H1 (cell line): ENCODE measurements at regions not wholly inside any gene's neighbourhood (a gene's known extent, or its start where the extent isn't known, plus 50 kb on each side); places are given as distances from the start of the nearest gene placed in this dataset.

Source experiments
- CTCF ChIA-PET: fragments of 300-600 bp; sonication (Branson Sonifier 250); formaldehyde crosslinking; loops from one replicate; lab custom pipeline; 2021; ENCODE audit not compliant: partially characterized antibody; lab: Charles Lee
- POLR2A ChIA-PET: fragments of 300-600 bp; sonication (Branson Sonifier 250); formaldehyde crosslinking; loops from one replicate; lab custom pipeline; 2021; ENCODE audit warnings: inconsistent platforms; ENCODE audit not compliant: partially characterized antibody; lab: Charles Lee
- DNase-seq, 2 experiments: peaks; one replicate each; pipeline versions ENCODE4 v3.0.0 to v3.0.0-alpha.2; 2010 to 2022; ENCODE audit warnings: low spot score in 2 of 2, low read depth in 1 of 2, mixed read lengths in 1 of 2
- FAIRE-seq: peaks from 2 replicates; lab custom pipeline; 2011; peaks lifted over from hg19 to GRCh38; lab: Jason Lieb, UNC
- H2AFZ ChIP-seq: 2 replicates; pipeline ENCODE4 v1.8.1; 2012; ENCODE audit warnings: low read length, inconsistent platforms
- H2AK5ac ChIP-seq: 2 replicates; pipeline ENCODE4 v1.6.1; 2013; ENCODE audit warnings: low read depth, low read length
- H2BK120ac ChIP-seq: replicated peaks from 2 replicates; pipeline ENCODE3; 2013; ENCODE audit warnings: low read depth, low read length, inconsistent platforms
- H2BK12ac ChIP-seq: 2 replicates; pipeline ENCODE4 v1.6.1; 2013; ENCODE audit warnings: low read depth, low read length
- H2BK15ac ChIP-seq: 2 replicates; pipeline ENCODE4 v1.6.1; 2013; ENCODE audit warnings: low read length
- H2BK20ac ChIP-seq: 2 replicates; pipeline ENCODE4 v1.6.1; 2013; ENCODE audit warnings: low read length
- H2BK5ac ChIP-seq: 2 replicates; pipeline ENCODE4 v1.6.1; 2013; ENCODE audit warnings: low read depth, low read length
- H3K14ac ChIP-seq: 2 replicates; pipeline ENCODE4 v1.6.1; 2013; ENCODE audit warnings: inconsistent platforms; ENCODE audit not compliant: insufficient read length
- H3K18ac ChIP-seq: 2 replicates; pipeline ENCODE4 v1.6.1; 2013; ENCODE audit warnings: low read length; ENCODE audit errors: extremely low read depth
- H3K23ac ChIP-seq: 2 replicates; pipeline ENCODE4 v1.6.1; 2013; ENCODE audit warnings: inconsistent platforms; ENCODE audit not compliant: insufficient read length
- H3K23me2 ChIP-seq: 2 replicates; pipeline ENCODE4 v1.6.1; 2013; ENCODE audit warnings: low read depth, low read length
- H3K27ac ChIP-seq: 2 replicates; pipeline ENCODE4 v1.6.1; 2011; ENCODE audit warnings: low read depth, low read length, inconsistent platforms
- H3K27me3 ChIP-seq, 4 experiments: replicated peaks in 1 of 4; 1 replicate in 1 of 4; 2 replicates in 3 of 4; pipeline versions ENCODE4 v1.6.1 to v1.8.1; 2011 to 2013; ENCODE audit warnings: low read length in 3 of 4, mild to moderate bottlenecking in 3 of 4, inconsistent platforms in 2 of 4, mixed read lengths in 2 of 4, moderate library complexity in 1 of 4; ENCODE audit not compliant: control insufficient read depth in 3 of 4, insufficient read depth in 3 of 4; ENCODE audit errors: extremely low read depth in 1 of 4
- H3K36me3 ChIP-seq, 4 experiments: 2 replicates each; pipeline versions ENCODE4 v1.6.1 to v1.8.1; 2011 to 2013; ENCODE audit warnings: mild to moderate bottlenecking in 4 of 4, low read length in 3 of 4, moderate library complexity in 2 of 4, control low read depth in 1 of 4, inconsistent platforms in 1 of 4; ENCODE audit not compliant: insufficient read depth in 4 of 4, control insufficient read depth in 2 of 4
- H3K4ac ChIP-seq: replicated peaks from 2 replicates; pipeline ENCODE3; 2013; ENCODE audit warnings: low read length, low read depth, mixed read lengths, inconsistent platforms; ENCODE audit not compliant: insufficient read length
- H3K4me1 ChIP-seq, 4 experiments: replicated peaks in 1 of 4; 1 replicate in 1 of 4; 2 replicates in 3 of 4; pipeline versions ENCODE4 v1.6.1 to v1.8.1; 2011 to 2013; ENCODE audit warnings: low read length in 3 of 4, inconsistent platforms in 2 of 4, mixed read lengths in 1 of 4; ENCODE audit not compliant: insufficient read depth in 4 of 4, control insufficient read depth in 3 of 4
- H3K4me2 ChIP-seq, 2 experiments: 2 replicates each; pipeline versions ENCODE4 v1.6.1 to v1.8.1; 2011 to 2013; ENCODE audit warnings: low read depth in 2 of 2, low read length in 2 of 2, control low read depth in 1 of 2, inconsistent platforms in 1 of 2, mild to moderate bottlenecking in 1 of 2; ENCODE audit not compliant: insufficient read depth in 1 of 2
- H3K4me3 ChIP-seq, 4 experiments: fragments of 200-600, 300-600 bp in 1 of 4; sonication (generic), shearing (Covaris generic), sonication (Bioruptor Twin) in 1 of 4; 2 replicates each; pipeline versions ENCODE4 v1.5.1 to v1.8.1; 2011 to 2016; ENCODE audit warnings: low read length in 4 of 4, low read depth in 3 of 4, control low read depth in 2 of 4, inconsistent platforms in 2 of 4, mild to moderate bottlenecking in 2 of 4, mixed read lengths in 1 of 4, moderate library complexity in 1 of 4; ENCODE audit not compliant: insufficient read depth in 2 of 4; ENCODE audit errors: extremely low read depth in 1 of 4
- H3K56ac ChIP-seq: replicated peaks from 2 replicates; pipeline ENCODE3; 2013; ENCODE audit warnings: low read depth, mild to moderate bottlenecking, mixed read lengths, low read length, inconsistent platforms; ENCODE audit not compliant: insufficient read length
- H3K79me1 ChIP-seq: 2 replicates; pipeline ENCODE4 v1.6.1; 2013; ENCODE audit warnings: low read depth, low read length, control low read depth
- H3K79me2 ChIP-seq, 2 experiments: 2 replicates each; pipeline versions ENCODE4 v1.6.1 to v1.8.1; 2012 to 2013; ENCODE audit warnings: low read length in 2 of 2, mild to moderate bottlenecking in 2 of 2, inconsistent platforms in 1 of 2; ENCODE audit not compliant: insufficient read depth in 2 of 2, control insufficient read depth in 1 of 2
- H3K9ac ChIP-seq, 4 experiments: replicated peaks in 1 of 4; 1 replicate in 1 of 4; 2 replicates in 3 of 4; pipeline versions ENCODE4 v1.6.1 to v1.8.1; 2011 to 2013; ENCODE audit warnings: low read depth in 3 of 4, low read length in 3 of 4, control low read depth in 2 of 4, mild to moderate bottlenecking in 2 of 4, moderate library complexity in 2 of 4, inconsistent platforms in 1 of 4; ENCODE audit errors: extremely low read depth in 1 of 4
- H3K9me3 ChIP-seq, 2 experiments: 2 replicates each; pipeline versions ENCODE4 v1.6.1 to v1.8.1; 2012 to 2013; ENCODE audit warnings: mild to moderate bottlenecking in 2 of 2, moderate library complexity in 2 of 2, control low read depth in 1 of 2, inconsistent platforms in 1 of 2, low read depth in 1 of 2, low read length in 1 of 2, mixed read lengths in 1 of 2; ENCODE audit not compliant: insufficient read depth in 2 of 2
- H4K20me1 ChIP-seq, 2 experiments: replicated peaks in 1 of 2; 2 replicates each; pipeline versions ENCODE3 to v1.8.1; 2011 to 2013; ENCODE audit warnings: inconsistent platforms in 2 of 2, low read length in 2 of 2, mild to moderate bottlenecking in 1 of 2; ENCODE audit not compliant: insufficient read depth in 2 of 2, control insufficient read depth in 1 of 2
- H4K5ac ChIP-seq: 2 replicates; pipeline ENCODE4 v1.6.1; 2013; ENCODE audit warnings: low read length, low read depth, mixed read lengths, inconsistent platforms; ENCODE audit not compliant: insufficient read length
- H4K8ac ChIP-seq: 2 replicates; pipeline ENCODE4 v1.8.0; 2013; ENCODE audit warnings: mild to moderate bottlenecking, moderate library complexity, low read length, inconsistent platforms; ENCODE audit not compliant: insufficient read depth; ENCODE audit errors: extremely low read depth
- H4K91ac ChIP-seq: replicated peaks from 2 replicates; pipeline ENCODE3; 2013; ENCODE audit warnings: low read length, mixed read lengths, inconsistent platforms; ENCODE audit not compliant: insufficient read length
- CBX8 ChIP-seq: fragments of 300-800, 300-1000 bp; sonication (generic); IDR thresholded peaks from 2 replicates; pipeline ENCODE4 v1.7.1; 2016; ENCODE audit warnings: low read depth, low read length, borderline replicate concordance
- CREB1 ChIP-seq: IDR thresholded peaks from 2 replicates; pipeline ENCODE4 v1.6.1; 2012; ENCODE audit warnings: inconsistent platforms
- E2F6 ChIP-seq: IDR thresholded peaks from 2 replicates; pipeline ENCODE4 v1.6.1; 2012; ENCODE audit warnings: inconsistent platforms
- JUN ChIP-seq: IDR thresholded peaks from 2 replicates; pipeline ENCODE4 v1.6.1; 2011; ENCODE audit warnings: low read depth, mild to moderate bottlenecking, improper control_type of control experiment, low read length
- KDM5A ChIP-seq: fragments of 200-600 bp; IDR thresholded peaks from 2 replicates; pipeline ENCODE4 v1.7.1; 2012; ENCODE audit warnings: mild to moderate bottlenecking, low read length, inconsistent platforms, mixed read lengths
- NANOG ChIP-seq: IDR thresholded peaks from 2 replicates; pipeline ENCODE4 v1.6.1; 2011; ENCODE audit warnings: low read length, low read depth, mild to moderate bottlenecking, inconsistent platforms; ENCODE audit not compliant: insufficient read depth, poor library complexity, severe bottlenecking
- RBBP5 ChIP-seq: IDR thresholded peaks from 2 replicates; pipeline ENCODE4 v1.7.1; 2012; ENCODE audit warnings: low read depth, mild to moderate bottlenecking, inconsistent platforms, low read length, moderate library complexity, borderline replicate concordance
- RNF2 ChIP-seq: fragments of 200-900, 300-1000 bp; sonication (generic); IDR thresholded peaks from 2 replicates; pipeline ENCODE4 v1.7.1; 2016; ENCODE audit warnings: borderline replicate concordance, low read depth, mild to moderate bottlenecking, antibody characterized with exemption, low read length; ENCODE audit not compliant: poor library complexity, severe bottlenecking; ENCODE audit errors: missing control alignments
- SIRT6 ChIP-seq: IDR thresholded peaks from one replicate; pipeline ENCODE4 v1.7.1; 2012; ENCODE audit warnings: low read length, inconsistent platforms
- SIX5 ChIP-seq: IDR thresholded peaks from 2 replicates; pipeline ENCODE4 v1.6.1; 2011; ENCODE audit warnings: mild to moderate bottlenecking, low read depth, low read length
- WGBS, 2 experiments: shearing (Covaris generic) in 1 of 2; methylation state at CpG; one replicate each; pipeline versions ENCODE4 v1.1.6 to v1.1.7; 2013 to 2015; ENCODE audit warnings: low lambda C conversion rate in 2 of 2, mixed read lengths in 2 of 2, inconsistent platforms in 1 of 2, low coverage in 1 of 2, missing lambda C conversion rate in 1 of 2; ENCODE audit not compliant: insufficient replicate concordance in 2 of 2, insufficient coverage in 1 of 2, insufficient read length in 1 of 2; ENCODE audit errors: extremely low coverage in 1 of 2, missing lambda C conversion rate in 1 of 2; 5-methylcytosine and 5-hydroxymethylcytosine counted together
- TF ChIP-seq, protein P1 (sequence below): IDR thresholded peaks from 2 replicates; pipeline ENCODE4 v1.6.1; 2012; ENCODE audit warnings: low read length, inconsistent platforms
- TF ChIP-seq, protein P2 (sequence below): IDR thresholded peaks from 2 replicates; pipeline ENCODE4 v1.6.1; 2012; ENCODE audit warnings: inconsistent platforms

GRCh38 chr5:167156446-167156845 is 1135.0 kb upstream of the WWC1 start:
- no peak overlapping the region for H3K9ac ChIP-seq
- H4K20me1 ChIP-seq: no peaks in the 10 kb centered on the region
- POLR2A ChIA-PET: no interaction called here
- no peak overlapping the region for H3K56ac ChIP-seq
- no peak overlapping the region for H2BK15ac ChIP-seq
- no peaks in the 10 kb centered on the region for H3K79me2 ChIP-seq
- H2BK20ac ChIP-seq: no peak overlapping the region
- H3K4me1 ChIP-seq: peaks cover 2 to 6% (median 4%) of the 10 kb centered on the region in 4 experiments; a peak in 4 of 7 replicates
- H3K27ac ChIP-seq: no peak overlapping the region
- no peak overlapping the region for H4K8ac ChIP-seq
- no peak overlapping the region for H2AFZ ChIP-seq
- H3K4ac ChIP-seq: no peak overlapping the region
- DNase-seq (no peak), FAIRE-seq (no peak)
- H4K5ac ChIP-seq: no peak overlapping the region
- H3K9me3 ChIP-seq: no peaks in the 10 kb centered on the region
- no peaks in the 10 kb centered on the region for H3K36me3 ChIP-seq
- H2BK5ac ChIP-seq: no peak overlapping the region
- WGBS, 2 experiments: 86% methylated on average over 6 of the region's 6 CpGs; no CpG with 5 or more reads in 1 of the 2 experiments
- H2AK5ac ChIP-seq: no peak overlapping the region
- H3K79me1 ChIP-seq: no peaks in the 10 kb centered on the region
- H2BK120ac ChIP-seq: no peak overlapping the region
- H4K91ac ChIP-seq: no peak overlapping the region
- no peak overlapping the region for H3K23ac ChIP-seq
- CTCF ChIA-PET: no interaction called here
- H3K14ac ChIP-seq: no peak overlapping the region
- H3K27me3 ChIP-seq: no peaks in the 10 kb centered on the region
- no peak overlapping the region for H3K4me2 ChIP-seq
- no peak overlapping the region for H2BK12ac ChIP-seq
- H3K4me3 ChIP-seq: no peak overlapping the region
- no peak overlapping the region for H3K18ac ChIP-seq
- peaks cover 2% of the 10 kb centered on the region; the same call in 1 of the 2 replicates for H3K23me2 ChIP-seq
- TF ChIP-seq KDM5A (no peak), RNF2 (no peak), SIX5 (no peak), NANOG (no peak), SIRT6 (no peak), RBBP5 (no peak), CREB1 (no peak), JUN (no peak), E2F6 (no peak), CBX8 (no peak)
- TF ChIP-seq, protein P1, sequence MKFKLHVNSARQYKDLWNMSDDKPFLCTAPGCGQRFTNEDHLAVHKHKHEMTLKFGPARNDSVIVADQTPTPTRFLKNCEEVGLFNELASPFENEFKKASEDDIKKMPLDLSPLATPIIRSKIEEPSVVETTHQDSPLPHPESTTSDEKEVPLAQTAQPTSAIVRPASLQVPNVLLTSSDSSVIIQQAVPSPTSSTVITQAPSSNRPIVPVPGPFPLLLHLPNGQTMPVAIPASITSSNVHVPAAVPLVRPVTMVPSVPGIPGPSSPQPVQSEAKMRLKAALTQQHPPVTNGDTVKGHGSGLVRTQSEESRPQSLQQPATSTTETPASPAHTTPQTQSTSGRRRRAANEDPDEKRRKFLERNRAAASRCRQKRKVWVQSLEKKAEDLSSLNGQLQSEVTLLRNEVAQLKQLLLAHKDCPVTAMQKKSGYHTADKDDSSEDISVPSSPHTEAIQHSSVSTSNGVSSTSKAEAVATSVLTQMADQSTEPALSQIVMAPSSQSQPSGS: no peak
- TF ChIP-seq, protein P2, sequence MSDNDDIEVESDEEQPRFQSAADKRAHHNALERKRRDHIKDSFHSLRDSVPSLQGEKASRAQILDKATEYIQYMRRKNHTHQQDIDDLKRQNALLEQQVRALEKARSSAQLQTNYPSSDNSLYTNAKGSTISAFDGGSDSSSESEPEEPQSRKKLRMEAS: no peak
